Right kidney (tissue), 1 donor: ENCODE measurements at regions not wholly inside any gene's neighbourhood (a gene's known extent, or its start where the extent isn't known, plus 50 kb on each side); places are given as distances from the start of the nearest gene placed in this dataset.
A peak's percentile ranks its signal among the peaks of the same experiment; 100 is the strongest.
"Not testable (repeated sequence)": the region's sequence is repeated elsewhere in the genome, so short reads cannot be mapped to it uniquely, and the experiment has no call there.

Experiments used
- DNase-seq: peaks from one replicate; pipeline ENCODE4 v3.0.0-alpha.2; 2016

GRCh38 chr9:6160579-6160978, 55.0 kb upstream of the IL33 start:
- DNase-seq: no peak

GRCh38 chr9:6153425-6153824, 62.2 kb upstream of the IL33 start:
- no peak for DNase-seq

GRCh38 chr9:6152788-6153187, 62.8 kb upstream of the IL33 start:
- DNase-seq: no peak

DNA sequence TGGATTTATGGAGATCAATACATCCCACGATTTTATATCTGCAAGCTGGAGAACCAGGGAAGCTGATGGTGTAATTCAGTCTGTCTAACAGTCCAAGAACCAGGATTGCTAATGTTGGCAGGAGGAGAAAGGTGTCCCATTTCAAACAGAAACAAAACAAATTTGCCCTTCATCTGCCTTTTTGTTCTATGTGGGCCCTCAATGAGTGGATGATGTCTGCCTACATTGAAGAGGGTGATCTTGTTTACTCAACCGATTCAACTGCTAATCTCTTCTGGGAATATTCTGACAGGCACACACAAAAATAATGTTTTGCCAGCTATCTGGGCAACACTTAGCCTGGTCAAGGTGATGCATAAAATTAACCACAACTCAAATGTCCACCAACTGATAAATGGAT, 65.1 kb upstream of the IL33 start:
- no peak for DNase-seq

- no peak for DNase-seq
Observed at GRCh38 chr9:6149315-6149714, 66.3 kb upstream of the IL33 start.

DNA sequence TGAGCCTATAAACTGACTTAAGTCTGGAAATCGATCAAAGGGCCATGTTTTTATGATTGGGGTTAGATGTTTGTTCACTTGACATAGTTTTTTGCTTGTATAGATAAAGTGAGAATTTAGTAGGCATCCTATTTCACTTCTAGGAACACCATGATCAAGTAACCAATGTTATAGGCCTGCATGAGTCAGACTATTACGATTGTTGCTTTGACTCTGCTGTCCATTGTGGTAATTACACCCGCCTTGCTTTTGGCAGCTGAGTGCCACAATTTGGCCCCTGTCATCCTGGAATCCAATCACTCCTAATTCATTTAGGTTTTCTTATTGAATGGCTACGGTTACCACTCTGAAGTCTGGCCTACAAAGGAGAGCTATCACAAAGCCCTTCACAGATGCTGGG, 67.8 kb upstream of the IL33 start:
- no peak for DNase-seq

DNA sequence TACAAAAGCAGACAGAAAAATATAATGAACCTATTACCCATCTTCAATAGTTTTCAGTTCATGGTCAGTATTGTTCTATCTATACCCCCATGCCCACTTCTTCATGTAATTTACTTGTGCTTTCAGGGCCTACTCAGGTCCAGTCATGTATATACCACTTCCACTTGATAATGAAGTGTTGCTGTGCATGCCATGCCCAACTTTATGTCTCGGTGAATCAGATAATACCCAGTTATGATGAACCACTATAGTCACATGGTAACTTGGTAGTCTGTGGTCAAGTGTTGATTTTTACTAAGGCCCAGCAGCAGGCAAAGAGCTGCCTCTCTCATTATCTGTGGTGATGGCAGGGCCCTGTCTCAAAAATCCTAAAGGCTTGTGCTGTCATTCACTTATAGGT, 70.7 kb upstream of the IL33 start:
- no peak for DNase-seq

DNA sequence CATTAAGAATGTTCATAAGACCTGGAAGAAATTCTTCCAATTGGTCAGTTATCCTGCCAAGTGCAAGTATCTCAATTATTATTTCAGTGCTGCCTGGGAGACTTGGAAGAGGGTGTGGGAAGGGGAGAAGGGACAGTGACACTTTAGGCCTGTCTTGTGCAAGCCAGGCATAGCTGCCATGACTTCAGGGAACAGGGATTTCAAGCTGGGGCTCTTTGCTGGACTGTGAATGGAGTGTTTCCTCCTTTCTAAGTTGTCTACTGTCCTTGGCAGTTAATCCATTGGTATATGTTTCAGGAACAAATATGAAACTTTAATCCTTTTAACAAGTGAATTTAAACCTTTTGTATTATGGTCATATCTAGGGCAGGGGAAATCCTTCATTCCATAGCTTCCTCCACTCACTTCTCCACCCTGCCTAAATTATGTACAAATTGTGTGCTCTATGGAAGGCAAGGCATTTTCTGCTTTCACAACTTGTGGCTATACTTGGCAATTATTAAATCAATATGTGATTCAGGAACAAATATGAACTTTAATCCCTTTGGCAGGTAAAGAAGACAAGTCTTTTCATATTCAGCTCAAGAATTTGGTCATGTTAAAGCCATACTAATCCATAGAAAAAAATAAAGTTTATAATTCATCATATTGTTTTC, 72.7 kb upstream of the IL33 start:
- no peak for DNase-seq

DNA sequence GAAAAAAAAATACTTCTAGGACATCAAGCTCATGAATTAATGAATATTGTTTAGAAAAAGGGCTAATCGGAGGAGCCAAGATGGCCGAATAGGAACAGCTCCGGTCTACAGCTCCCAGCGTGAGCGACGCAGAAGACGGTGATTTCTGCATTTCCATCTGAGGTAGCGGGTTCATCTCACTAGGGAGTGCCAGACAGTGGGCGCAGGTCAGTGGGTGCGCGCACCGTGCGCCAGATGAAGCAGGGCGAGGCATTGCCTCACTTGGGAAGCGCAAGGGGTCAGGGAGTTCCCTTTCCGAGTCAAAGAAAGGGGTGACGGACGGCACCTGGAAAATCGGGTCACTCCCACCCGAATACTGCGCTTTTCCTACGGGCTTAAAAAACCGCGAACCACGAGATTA, 79.8 kb upstream of the IL33 start:
- not testable (repeated sequence) for DNase-seq

GRCh38 chr9:6134661-6135180, 80.9 kb upstream of the IL33 start:
- no peak for DNase-seq

DNA sequence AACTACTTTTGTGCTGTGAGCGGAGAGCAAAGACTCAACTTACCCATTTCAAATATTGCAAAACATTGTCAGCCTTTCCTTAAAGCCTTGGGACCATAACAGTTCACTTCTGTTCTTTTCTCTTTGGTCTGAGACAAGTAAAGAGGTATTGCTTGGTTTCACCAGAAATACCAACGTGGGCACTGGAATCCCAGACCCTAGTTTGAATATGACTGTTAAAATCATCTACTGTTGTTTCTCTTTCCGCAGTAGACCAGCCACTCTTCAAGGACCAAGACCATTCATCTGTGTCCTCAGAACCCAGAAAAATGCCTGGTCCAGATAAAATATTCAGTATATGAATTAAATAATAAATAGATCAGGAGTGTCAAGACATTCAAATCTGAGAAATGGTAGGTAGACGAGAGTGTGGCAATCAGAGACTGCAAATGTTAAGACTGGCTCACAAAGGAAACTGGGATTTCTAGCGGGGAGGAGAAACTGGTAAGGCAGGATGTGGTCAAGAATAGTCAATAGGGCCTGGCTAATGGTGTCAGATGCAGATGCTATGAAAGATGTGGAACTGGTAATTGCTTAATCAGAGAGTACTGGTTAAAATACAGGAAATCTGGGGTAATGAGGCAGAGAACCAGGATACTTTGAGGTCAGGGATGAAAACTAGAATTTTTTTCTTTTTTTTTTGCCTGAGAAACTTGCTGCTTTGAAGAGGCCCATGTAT, 82.1 kb upstream of the IL33 start:
- no peak for DNase-seq

DNA sequence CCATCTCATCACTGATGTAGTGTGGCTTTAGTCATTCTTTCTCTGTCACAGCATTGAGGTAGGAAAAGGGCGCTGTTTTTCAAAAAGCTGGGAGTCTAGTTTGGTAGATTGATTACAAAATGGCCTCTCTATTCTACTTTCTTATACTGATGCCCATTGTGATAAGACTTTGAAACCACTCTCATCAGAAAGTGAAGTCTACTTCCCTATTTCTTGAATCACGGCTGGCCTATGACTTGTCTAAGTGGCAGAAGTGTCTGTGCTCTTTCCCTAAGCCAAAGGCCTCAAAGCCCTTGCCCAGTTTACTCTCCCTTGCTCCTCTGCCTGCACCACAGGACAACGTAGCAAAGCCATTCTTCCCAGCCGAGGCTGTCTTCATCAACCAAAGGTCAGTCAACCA, 83.0 kb upstream of the IL33 start:
- DNase-seq: no peak

DNA sequence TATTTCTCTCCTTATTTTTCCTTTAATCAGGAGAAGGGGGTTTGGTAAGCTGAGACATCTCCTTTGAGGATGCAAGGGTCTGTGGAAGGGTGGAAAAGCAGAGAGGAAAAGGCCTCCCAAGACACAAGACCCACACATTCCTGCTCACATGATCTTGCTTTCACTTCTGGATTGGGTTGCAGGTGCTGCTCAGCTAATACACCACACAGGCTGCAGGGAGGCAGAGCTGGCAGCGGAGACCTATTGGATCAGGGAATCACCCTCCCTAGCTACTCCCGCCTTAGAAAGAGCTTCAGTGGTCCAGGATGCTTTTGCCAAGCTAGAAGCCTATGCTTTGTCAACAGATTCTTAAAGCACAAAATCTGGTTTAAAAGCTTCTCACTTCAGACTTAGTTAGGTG, 87.6 kb upstream of the IL33 start:
- DNase-seq: no peak

- DNase-seq: no peak
Observed at GRCh38 chr9:6126377-6126776, 89.2 kb upstream of the IL33 start.

DNA sequence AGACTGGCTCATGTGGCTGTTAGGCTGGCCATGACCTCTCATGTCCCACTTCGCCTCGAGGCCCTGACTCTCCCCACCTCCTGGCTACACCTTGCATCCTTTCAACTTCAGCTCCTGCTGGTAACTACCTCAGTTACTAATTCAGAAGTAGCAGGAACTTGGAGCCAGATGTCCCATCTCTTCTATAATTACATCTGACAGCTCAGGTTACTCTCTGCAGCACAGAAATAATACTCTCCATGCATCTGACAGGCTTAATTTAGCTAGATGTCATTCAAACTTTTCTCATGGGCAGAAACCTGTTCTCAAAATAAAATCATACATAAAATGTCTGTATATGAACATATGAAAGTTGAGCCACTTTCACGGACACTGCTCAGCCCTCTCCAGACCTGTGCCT, 92.2 kb upstream of the IL33 start:
- DNase-seq: no peak

GRCh38 chr9:6121707-6122106, 93.9 kb upstream of the IL33 start:
- DNase-seq: no peak

GRCh38 chr9:6114424-6114823, 99.0 kb upstream of the RANBP6 start:
- no peak for DNase-seq

- DNase-seq: no peak
Observed at GRCh38 chr9:6113819-6114218, 98.4 kb upstream of the RANBP6 start.

DNA sequence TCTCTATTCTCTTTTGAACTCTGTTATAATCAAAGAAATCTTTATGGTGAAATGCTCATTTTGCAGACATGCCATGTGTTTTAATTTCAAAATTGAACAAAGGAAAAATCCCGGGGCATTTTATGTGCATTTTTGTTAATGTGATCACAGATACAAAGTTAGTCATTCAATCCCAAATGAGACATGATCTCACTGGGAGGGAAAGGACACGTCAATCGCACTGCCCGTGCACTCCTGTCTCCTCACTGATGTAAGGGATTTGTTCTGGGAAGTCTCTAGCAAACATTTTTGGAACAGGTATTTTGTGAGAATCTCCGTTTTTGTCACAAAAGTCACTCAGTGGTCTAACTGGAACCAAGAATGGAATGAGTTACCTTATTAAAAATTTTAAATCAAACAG, 97.9 kb upstream of the RANBP6 start:
- DNase-seq: no peak

DNA sequence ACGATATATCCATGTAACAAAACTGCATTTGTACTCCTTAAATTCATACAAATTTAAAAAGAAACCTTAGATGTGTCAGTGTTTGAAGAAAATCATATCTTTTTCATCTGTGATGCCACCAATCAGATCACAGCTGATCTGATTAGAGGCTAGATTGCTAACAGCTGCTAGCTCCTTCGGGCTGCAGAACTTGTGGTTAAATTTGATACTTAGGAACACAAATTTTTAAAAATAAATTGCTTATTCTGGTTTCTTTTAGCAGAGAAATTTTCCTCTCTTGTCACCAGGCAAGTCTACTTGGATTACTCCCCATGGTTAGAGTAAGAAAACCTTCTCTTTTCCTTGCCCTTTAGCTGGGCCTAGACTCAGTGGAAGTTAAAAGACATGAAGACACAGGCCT, 94.6 kb upstream of the RANBP6 start:
- no peak for DNase-seq

DNA sequence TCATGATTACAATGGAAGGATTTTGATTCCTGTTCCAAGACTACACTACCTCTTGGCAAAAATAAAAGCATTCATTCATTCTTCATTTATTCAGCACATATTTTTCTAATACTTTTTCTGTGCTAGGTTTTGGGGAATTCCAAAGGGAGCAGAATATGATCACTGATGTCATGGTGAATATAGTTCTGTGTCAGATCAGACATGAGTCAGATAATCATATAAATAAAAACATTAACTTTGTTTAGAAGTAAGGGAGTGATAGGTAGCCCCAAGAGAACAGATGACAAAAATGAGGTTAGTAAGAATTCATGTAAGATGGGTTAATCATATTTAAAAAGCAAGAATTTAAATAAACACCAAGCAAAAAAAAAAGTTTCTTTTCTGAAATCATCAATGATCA, 94.1 kb upstream of the RANBP6 start:
- no peak for DNase-seq

DNA sequence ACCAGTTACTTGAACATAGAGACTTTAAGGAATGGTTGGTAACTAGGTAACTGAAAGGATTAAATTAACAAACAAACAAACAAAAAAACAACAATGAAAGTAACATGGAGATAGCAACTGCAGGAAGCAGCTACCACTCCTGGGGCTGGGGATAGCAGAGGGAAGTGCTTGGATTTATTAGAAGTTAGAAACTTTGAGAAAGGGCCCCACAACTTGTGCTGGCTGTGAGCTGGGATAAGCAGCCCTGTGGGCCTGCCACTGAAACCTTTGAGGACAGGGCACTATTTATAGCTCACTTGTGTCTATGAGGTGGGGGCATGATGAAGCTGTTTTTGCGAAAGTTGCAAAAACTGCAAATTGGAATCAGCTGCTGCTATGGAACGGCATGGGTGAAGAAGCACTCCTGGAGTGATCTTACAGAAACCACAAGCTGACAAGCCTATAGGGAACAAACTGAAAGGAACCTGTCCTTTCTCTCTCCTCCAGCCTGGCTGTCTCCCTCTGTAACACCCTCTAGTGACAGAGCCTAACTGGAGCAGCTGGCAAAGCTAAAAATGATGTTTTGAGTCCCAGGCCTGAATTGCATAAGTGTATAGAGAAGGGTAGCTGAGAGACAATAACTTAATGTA, 91.4 kb upstream of the RANBP6 start:
- DNase-seq: peak; percentile 11

DNA sequence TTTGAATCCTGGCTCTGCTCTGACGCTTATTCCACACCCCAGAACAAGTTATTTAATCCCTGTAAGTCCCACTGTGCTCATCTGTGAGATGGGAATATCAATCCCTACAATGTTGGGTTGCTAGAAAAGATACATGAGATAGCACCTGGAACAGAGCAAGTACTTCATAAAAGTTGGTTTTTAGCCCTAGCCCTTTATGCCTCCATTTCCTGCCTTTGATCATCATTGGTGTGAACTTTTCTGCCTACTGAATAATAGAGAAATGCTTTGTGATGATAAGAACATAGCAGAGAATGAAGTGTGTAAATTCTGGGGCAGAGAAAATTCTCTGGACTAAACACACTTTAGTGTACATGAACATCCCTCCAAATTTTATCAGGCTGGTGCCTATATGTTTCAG, 90.3 kb upstream of the RANBP6 start:
- no peak for DNase-seq

- DNase-seq: not testable (repeated sequence)
Observed at GRCh38 chr9:6104406-6104805, 89.0 kb upstream of the RANBP6 start.
